GM23248 (cell line): ENCODE measurements at regions not wholly inside any gene's neighbourhood (a gene's known extent, or its start where the extent isn't known, plus 50 kb on each side); places are given as distances from the start of the nearest gene placed in this dataset.

ENCODE experiments used
- EZH2 ChIP-seq: fragments of 200-600 bp; sonication (generic); IDR thresholded peaks from 2 replicates; pipeline ENCODE4 v1.6.1; 2018; ENCODE audit warnings: antibody characterized with exemption, mild to moderate bottlenecking; ENCODE audit not compliant: insufficient read depth, poor library complexity, severe bottlenecking
- EZH2phosphoT487 ChIP-seq: fragments of 200-600 bp; sonication (generic); IDR thresholded peaks from 2 replicates; pipeline ENCODE4 v1.6.1; 2018; ENCODE audit warnings: antibody characterized with exemption, moderate library complexity, mild to moderate bottlenecking, low read depth; ENCODE audit not compliant: insufficient read depth

- TF ChIP-seq EZH2 (no peak), EZH2phosphoT487 (no peak)
Measured at GRCh38 chr4:124974152-124974551, 261.6 kb upstream of the ANKRD50 start.
